HEK293 (cell line): ENCODE measurements at regions not wholly inside any gene's neighbourhood (a gene's known extent, or its start where the extent isn't known, plus 50 kb on each side); places are given as distances from the start of the nearest gene placed in this dataset.

Experiments used
- KLF7 ChIP-seq: fragments of 450-650 bp; formaldehyde crosslinking; IDR thresholded peaks from 2 replicates; pipeline ENCODE4 v1.5.1; 2016; ENCODE audit warnings: missing biosample characterization, missing genetic modification characterization, borderline replicate concordance
- ZNF341 ChIP-seq: fragments of 450-650 bp; formaldehyde crosslinking; IDR thresholded peaks from 2 replicates; pipeline ENCODE4; 2016; ENCODE audit warnings: low read depth, missing biosample characterization, missing genetic modification characterization
- TF ChIP-seq, protein P1 (sequence below): fragments of 450-650 bp; formaldehyde crosslinking; IDR thresholded peaks from 2 replicates; pipeline ENCODE4 v1.5.1; 2016; ENCODE audit warnings: missing biosample characterization, missing genetic modification characterization
- TF ChIP-seq, protein P2 (sequence below): fragments of 450-650 bp; IDR thresholded peaks from 2 replicates; pipeline ENCODE4 v1.5.1; 2018; ENCODE audit warnings: missing biosample characterization, missing genetic modification characterization

DNA sequence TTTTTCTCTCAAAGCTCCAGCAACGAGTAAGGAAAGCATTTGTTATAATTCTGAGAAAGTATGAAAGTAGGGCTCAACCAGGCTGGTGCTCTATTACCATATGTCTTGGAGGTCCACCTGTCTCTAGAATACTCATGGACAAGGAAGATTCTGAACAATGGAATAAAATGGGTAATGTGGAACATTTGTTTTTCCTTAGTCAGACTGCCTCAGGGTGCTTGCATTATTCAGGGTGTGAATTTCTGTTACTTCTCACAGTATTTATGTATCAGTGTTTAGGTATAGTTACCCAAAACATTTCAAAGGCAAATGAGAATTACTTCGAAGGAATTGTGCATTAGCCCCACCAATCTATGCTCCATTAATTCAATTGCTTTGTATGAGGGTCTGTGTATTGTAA, 586.2 kb upstream of the CITED2 start:
- TF ChIP-seq KLF7 (tag by site-specific recombination) (no peak), ZNF341 (no peak)
- TF ChIP-seq, protein P1, sequence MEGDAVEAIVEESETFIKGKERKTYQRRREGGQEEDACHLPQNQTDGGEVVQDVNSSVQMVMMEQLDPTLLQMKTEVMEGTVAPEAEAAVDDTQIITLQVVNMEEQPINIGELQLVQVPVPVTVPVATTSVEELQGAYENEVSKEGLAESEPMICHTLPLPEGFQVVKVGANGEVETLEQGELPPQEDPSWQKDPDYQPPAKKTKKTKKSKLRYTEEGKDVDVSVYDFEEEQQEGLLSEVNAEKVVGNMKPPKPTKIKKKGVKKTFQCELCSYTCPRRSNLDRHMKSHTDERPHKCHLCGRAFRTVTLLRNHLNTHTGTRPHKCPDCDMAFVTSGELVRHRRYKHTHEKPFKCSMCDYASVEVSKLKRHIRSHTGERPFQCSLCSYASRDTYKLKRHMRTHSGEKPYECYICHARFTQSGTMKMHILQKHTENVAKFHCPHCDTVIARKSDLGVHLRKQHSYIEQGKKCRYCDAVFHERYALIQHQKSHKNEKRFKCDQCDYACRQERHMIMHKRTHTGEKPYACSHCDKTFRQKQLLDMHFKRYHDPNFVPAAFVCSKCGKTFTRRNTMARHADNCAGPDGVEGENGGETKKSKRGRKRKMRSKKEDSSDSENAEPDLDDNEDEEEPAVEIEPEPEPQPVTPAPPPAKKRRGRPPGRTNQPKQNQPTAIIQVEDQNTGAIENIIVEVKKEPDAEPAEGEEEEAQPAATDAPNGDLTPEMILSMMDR (tag by site-specific recombination) = no peak
- TF ChIP-seq, protein P2, sequence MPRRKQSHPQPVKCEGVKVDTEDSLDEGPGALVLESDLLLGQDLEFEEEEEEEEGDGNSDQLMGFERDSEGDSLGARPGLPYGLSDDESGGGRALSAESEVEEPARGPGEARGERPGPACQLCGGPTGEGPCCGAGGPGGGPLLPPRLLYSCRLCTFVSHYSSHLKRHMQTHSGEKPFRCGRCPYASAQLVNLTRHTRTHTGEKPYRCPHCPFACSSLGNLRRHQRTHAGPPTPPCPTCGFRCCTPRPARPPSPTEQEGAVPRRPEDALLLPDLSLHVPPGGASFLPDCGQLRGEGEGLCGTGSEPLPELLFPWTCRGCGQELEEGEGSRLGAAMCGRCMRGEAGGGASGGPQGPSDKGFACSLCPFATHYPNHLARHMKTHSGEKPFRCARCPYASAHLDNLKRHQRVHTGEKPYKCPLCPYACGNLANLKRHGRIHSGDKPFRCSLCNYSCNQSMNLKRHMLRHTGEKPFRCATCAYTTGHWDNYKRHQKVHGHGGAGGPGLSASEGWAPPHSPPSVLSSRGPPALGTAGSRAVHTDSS (tag by site-specific recombination) = no peak
